CD4-positive, alpha-beta T cell (primary cell): ENCODE measurements at regions not wholly inside any gene's neighbourhood (a gene's known extent, or its start where the extent isn't known, plus 50 kb on each side); places are given as distances from the start of the nearest gene placed in this dataset.

Source experiments
- ATAC-seq: fragments of 200-7000 bp; cut with Tn5 transposase; one replicate; pipeline ENCODE4 v1.10.0; 2022; ENCODE audit warnings: mild to moderate bottlenecking; ENCODE audit not compliant: poor library complexity
- CTCF ChIA-PET: fragments of 350-600 bp; sonication (Branson Sonifier 250); formaldehyde crosslinking; loops from one replicate; lab custom pipeline; 2021; ENCODE audit warnings: antibody characterized with exemption, inconsistent platforms; lab: Charles Lee
- POLR2A ChIA-PET: fragments of 350-600 bp; sonication (Branson Sonifier 250); formaldehyde crosslinking; loops from one replicate; lab custom pipeline; 2021; ENCODE audit warnings: antibody characterized with exemption, inconsistent platforms; lab: Charles Lee
- DNase-seq, 14 experiments: peaks; one replicate each; pipeline ENCODE4 v3.0.0-alpha.2; 2013 to 2020; ENCODE audit warnings: mixed read lengths in 2 of 14
- H3K27ac ChIP-seq, 2 donors: one replicate each; pipeline versions ENCODE4 v1.5.1 to v1.7.0; 2013; ENCODE audit warnings: low read length in 2 of 2, low read depth in 1 of 2, mild to moderate bottlenecking in 1 of 2
- H3K27me3 ChIP-seq, 2 experiments: 1 replicate in 1 of 2; 2 replicates in 1 of 2; pipeline versions ENCODE4 v1.6.1 to v1.7.0; 2013; ENCODE audit warnings: low read length in 2 of 2, control low read depth in 1 of 2, mild to moderate bottlenecking in 1 of 2, moderate library complexity in 1 of 2; ENCODE audit not compliant: insufficient read depth in 2 of 2, control insufficient read depth in 1 of 2
- H3K36me3 ChIP-seq: one replicate; pipeline ENCODE4 v1.6.1; 2013; ENCODE audit warnings: low read length, control low read depth; ENCODE audit not compliant: insufficient read depth
- H3K4me1 ChIP-seq: one replicate; pipeline ENCODE4 v1.6.1; 2013; ENCODE audit warnings: low read length, control low read depth; ENCODE audit not compliant: insufficient read depth
- H3K4me3 ChIP-seq: one replicate; pipeline ENCODE4 v1.5.1; 2013; ENCODE audit warnings: mild to moderate bottlenecking, low read length, moderate library complexity
- H3K9me3 ChIP-seq, 2 experiments: 1 replicate in 1 of 2; 2 replicates in 1 of 2; pipeline versions ENCODE4 v1.6.1 to v1.7.0; 2013; ENCODE audit warnings: low read length in 2 of 2, mild to moderate bottlenecking in 2 of 2, control low read depth in 1 of 2, moderate library complexity in 1 of 2; ENCODE audit not compliant: control insufficient read depth in 1 of 2, insufficient read depth in 1 of 2
- H3K27ac Mint-ChIP-seq: one replicate; pipeline ENCODE4 v1.8.0; 2020; ENCODE audit warnings: mixed read lengths
- H3K27me3 Mint-ChIP-seq: one replicate; pipeline ENCODE4 v1.8.0; 2021; ENCODE audit warnings: mixed read lengths
- H3K36me3 Mint-ChIP-seq: one replicate; pipeline ENCODE4 v1.8.0; 2021; ENCODE audit warnings: low read depth, mixed read lengths
- H3K4me1 Mint-ChIP-seq: one replicate; pipeline ENCODE4 v1.8.0; 2021; ENCODE audit warnings: low read depth, mixed read lengths
- H3K4me3 Mint-ChIP-seq: one replicate; pipeline ENCODE4 v1.8.0; 2020; ENCODE audit warnings: mild to moderate bottlenecking, mixed read lengths
- H3K9me3 Mint-ChIP-seq: one replicate; pipeline ENCODE4 v1.8.0; 2020; ENCODE audit warnings: mixed read lengths
- intact Hi-C, 2 experiments: fragments of 100-400 bp; cut with DNase I in 1 of 2; cut with micrococcal nuclease in 1 of 2; formaldehyde crosslinking; loops; one replicate each; pipeline versions ENCODE4 v1.15.1 to v1.9.0; 2023 to 2025; cut with DNase I, micrococcal nuclease
- TF ChIP-seq, protein P1 (sequence below): fragments of 200-600 bp; IDR thresholded peaks from one replicate; pipeline ENCODE4 v1.8.0; 2022; ENCODE audit warnings: antibody characterized with exemption, mild to moderate bottlenecking

DNA sequence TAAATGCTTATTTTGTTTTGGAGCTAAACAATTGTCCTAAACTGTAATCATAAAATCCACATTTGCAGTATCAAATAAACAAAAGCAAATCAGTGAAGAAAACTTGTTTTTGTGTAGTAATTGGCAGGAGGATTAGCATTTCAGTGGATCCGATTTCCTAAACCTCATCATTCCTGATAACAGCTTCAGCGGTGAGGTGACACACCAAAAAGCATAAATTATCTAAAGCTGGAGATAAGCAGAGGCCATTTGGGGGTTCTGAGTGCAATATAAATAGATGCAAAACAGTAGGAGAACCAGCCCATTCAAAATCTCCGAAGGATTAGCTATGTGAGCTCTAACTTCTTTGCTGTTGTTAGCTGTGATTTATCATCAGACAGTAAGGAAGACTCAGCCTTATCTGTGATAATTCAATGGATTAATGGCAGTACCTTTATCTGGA, 235.8 kb downstream of the EPHA7 start:
- Mint-ChIP-seq H3K9me3 (peaks cover 3% of the 10 kb centered on the region), H3K4me1 (no peaks in the 10 kb centered on the region), H3K27me3 (no peaks in the 10 kb centered on the region), H3K4me3 (no peak overlapping the region), H3K36me3 (no peaks in the 10 kb centered on the region), H3K27ac (no peak overlapping the region)
- H3K36me3 ChIP-seq = no peaks in the 10 kb centered on the region
- ATAC-seq (no peak), DNase-seq (no peak)
- POLR2A ChIA-PET = no interaction called here
- H3K27ac ChIP-seq = no peak overlapping the region
- no peaks in the 10 kb centered on the region for H3K9me3 ChIP-seq
- no peak overlapping the region for H3K4me3 ChIP-seq
- H3K27me3 ChIP-seq = no peaks in the 10 kb centered on the region
- intact Hi-C loops = no loop called here
- H3K4me1 ChIP-seq = no peaks in the 10 kb centered on the region
- CTCF ChIA-PET = no interaction called here
- TF ChIP-seq, protein P1, sequence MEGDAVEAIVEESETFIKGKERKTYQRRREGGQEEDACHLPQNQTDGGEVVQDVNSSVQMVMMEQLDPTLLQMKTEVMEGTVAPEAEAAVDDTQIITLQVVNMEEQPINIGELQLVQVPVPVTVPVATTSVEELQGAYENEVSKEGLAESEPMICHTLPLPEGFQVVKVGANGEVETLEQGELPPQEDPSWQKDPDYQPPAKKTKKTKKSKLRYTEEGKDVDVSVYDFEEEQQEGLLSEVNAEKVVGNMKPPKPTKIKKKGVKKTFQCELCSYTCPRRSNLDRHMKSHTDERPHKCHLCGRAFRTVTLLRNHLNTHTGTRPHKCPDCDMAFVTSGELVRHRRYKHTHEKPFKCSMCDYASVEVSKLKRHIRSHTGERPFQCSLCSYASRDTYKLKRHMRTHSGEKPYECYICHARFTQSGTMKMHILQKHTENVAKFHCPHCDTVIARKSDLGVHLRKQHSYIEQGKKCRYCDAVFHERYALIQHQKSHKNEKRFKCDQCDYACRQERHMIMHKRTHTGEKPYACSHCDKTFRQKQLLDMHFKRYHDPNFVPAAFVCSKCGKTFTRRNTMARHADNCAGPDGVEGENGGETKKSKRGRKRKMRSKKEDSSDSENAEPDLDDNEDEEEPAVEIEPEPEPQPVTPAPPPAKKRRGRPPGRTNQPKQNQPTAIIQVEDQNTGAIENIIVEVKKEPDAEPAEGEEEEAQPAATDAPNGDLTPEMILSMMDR = no peak

- Mint-ChIP-seq H3K27ac (no peak overlapping the region), H3K4me3 (no peak overlapping the region), H3K36me3 (no peaks in the 10 kb centered on the region), H3K4me1 (no peaks in the 10 kb centered on the region), H3K9me3 (peaks cover 3% of the 10 kb centered on the region), H3K27me3 (no peaks in the 10 kb centered on the region)
- H3K27ac ChIP-seq = no peak overlapping the region
- H3K27me3 ChIP-seq = no peaks in the 10 kb centered on the region
- ATAC-seq (no peak), DNase-seq (no peak)
- no peak overlapping the region for H3K4me3 ChIP-seq
- intact Hi-C loops = no loop called here
- ChIA-PET CTCF (no interaction called here), POLR2A (no interaction called here)
- H3K4me1 ChIP-seq = no peaks in the 10 kb centered on the region
- H3K36me3 ChIP-seq = no peaks in the 10 kb centered on the region
- TF ChIP-seq, protein P1 = no peak
- H3K9me3 ChIP-seq = no peaks in the 10 kb centered on the region
Measured at GRCh38 chr6:93182938-93183479, 236.3 kb downstream of the EPHA7 start.

DNA sequence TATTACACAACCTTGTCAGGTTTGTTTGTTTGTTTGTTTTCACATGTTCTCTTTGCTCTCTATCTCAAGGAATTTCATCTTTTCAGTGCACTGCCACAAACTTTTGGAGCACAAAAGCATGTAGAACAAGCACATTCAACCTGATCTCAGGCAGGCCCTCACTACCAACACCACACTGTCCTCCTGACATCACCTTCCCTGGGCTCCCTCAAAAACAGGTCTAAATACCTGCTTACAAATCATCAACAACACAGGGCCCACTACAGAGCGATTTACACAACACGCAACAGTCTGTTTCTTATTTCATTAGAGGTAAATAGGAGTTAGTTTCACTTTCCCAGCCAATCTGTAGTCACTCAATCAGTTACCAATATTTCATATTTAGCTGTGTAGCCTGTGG, 241.4 kb downstream of the EPHA7 start:
- Mint-ChIP-seq H3K36me3 (no peaks in the 10 kb centered on the region), H3K9me3 (peaks cover 3% of the 10 kb centered on the region), H3K27me3 (no peaks in the 10 kb centered on the region), H3K4me3 (no peak overlapping the region), H3K27ac (no peak overlapping the region), H3K4me1 (no peaks in the 10 kb centered on the region)
- Histone ChIP-seq H3K36me3 (no peaks in the 10 kb centered on the region), H3K27ac (no peak overlapping the region), H3K9me3 (no peaks in the 10 kb centered on the region), H3K4me3 (no peak overlapping the region), H3K4me1 (no peaks in the 10 kb centered on the region), H3K27me3 (no peaks in the 10 kb centered on the region)
- ChIA-PET CTCF (no interaction called here), POLR2A (no interaction called here)
- no peak for ATAC-seq
- TF ChIP-seq, protein P1 = no peak
- intact Hi-C loops = no loop called here
- no peak for DNase-seq
